ENCODE measurements at regions not wholly inside any gene's neighbourhood (a gene's known extent, or its start where the extent isn't known, plus 50 kb on each side); places are given as distances from the start of the nearest gene placed in this dataset.
"Not testable (repeated sequence)": the region's sequence is repeated elsewhere in the genome, so short reads cannot be mapped to it uniquely, and the experiment has no call there.

DNA sequence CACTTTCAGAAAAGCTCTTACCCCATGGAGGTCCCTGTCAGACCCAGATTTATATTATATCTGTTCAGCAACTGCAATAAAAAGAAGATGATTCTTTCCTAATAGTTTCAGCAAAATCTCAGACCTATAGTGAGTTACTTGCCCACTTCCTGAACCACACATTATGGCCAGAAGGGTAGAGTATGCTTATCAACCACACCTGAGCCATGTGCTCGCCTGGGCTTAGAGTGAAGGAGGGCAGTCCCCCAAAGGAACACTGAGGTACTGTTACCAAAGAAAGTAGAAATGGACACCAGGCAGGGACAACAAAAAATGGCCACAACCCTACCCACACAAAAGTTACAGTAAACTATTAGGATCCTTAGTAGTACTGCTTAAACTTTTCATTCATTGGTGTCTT lies 128.7 kb downstream of the ZNF608 start:
- DNase-seq (no peak), ATAC-seq (no peak)
- Mint-ChIP-seq H3K36me3 (ENCODE audit: low read depth) (no peaks in the 10 kb centered on the region), H3K27me3 (peaks cover 7% of the 10 kb centered on the region), H3K4me1 (ENCODE audit: low read depth) (no peaks in the 10 kb centered on the region), H3K9me3 (no peaks in the 10 kb centered on the region), H3K27ac (no peak overlapping the region), H3K4me3 (no peak overlapping the region)
- TF ChIP-seq, protein P1, sequence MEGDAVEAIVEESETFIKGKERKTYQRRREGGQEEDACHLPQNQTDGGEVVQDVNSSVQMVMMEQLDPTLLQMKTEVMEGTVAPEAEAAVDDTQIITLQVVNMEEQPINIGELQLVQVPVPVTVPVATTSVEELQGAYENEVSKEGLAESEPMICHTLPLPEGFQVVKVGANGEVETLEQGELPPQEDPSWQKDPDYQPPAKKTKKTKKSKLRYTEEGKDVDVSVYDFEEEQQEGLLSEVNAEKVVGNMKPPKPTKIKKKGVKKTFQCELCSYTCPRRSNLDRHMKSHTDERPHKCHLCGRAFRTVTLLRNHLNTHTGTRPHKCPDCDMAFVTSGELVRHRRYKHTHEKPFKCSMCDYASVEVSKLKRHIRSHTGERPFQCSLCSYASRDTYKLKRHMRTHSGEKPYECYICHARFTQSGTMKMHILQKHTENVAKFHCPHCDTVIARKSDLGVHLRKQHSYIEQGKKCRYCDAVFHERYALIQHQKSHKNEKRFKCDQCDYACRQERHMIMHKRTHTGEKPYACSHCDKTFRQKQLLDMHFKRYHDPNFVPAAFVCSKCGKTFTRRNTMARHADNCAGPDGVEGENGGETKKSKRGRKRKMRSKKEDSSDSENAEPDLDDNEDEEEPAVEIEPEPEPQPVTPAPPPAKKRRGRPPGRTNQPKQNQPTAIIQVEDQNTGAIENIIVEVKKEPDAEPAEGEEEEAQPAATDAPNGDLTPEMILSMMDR (IDR thresholded peaks at IDR 0.05) = no peak
- ChIA-PET CTCF (no interaction called here), POLR2A (no interaction called here)
- intact Hi-C loops (cut with micrococcal nuclease) = no loop called here

DNA sequence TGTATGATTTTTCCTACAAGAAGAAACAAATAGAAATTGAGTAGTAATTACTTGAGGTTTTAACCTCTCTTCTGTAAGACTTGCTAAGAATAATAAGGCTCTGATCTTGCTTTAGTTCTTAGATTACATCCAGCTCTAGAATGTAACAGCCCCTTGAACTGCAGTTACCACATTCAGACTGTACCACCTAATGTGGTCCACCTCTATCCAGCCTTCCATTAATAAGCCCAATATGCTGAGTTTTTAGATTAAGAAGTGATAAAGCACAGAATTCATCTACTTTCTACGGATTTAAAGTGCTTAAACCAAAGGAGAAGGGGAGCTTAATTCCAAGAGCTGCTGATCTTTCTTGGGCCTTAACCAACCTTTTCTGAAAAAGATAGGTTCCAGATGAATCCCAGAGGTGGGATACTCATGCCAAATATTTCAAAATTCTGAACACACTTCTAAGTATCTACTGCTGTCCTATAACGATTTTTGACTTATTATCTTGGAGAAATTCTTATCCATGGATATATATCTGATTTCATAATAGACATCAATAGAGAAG lies 131.5 kb downstream of the ZNF608 start:
- ChIA-PET CTCF (no interaction called here), POLR2A (interaction anchor here (0.7 kb wide), 1 partner anchor 563 kb away, joined by 3 read pairs; no protein-coding TSS in a partner anchor)
- ATAC-seq (no peak), DNase-seq (no peak)
- Mint-ChIP-seq H3K4me3 (no peak overlapping the region), H3K4me1 (ENCODE audit: low read depth) (no peaks in the 10 kb centered on the region), H3K27me3 (peaks cover 9% of the 10 kb centered on the region), H3K36me3 (ENCODE audit: low read depth) (no peaks in the 10 kb centered on the region), H3K27ac (no peak overlapping the region), H3K9me3 (no peaks in the 10 kb centered on the region)
- TF ChIP-seq, protein P1 (IDR thresholded peaks at IDR 0.05) = no peak
- intact Hi-C loops (cut with micrococcal nuclease) = no loop called here

DNA sequence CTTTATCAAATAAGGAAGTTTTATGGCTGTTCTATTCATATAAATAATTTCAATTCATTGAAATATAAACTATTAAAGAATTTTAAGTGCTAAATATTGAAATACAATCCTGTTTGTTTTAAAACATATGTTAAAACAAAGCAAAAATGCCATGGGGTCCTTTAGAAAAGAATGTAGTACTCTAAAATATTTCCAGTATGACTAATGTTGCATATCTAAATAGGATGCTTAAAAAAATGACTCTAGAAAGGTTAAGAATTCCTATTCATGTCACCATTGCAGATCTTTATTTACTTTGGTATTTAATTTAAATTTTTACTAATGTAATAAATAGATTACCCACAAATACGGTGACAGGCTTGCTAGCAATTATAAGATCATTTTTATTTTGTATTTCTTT lies 132.3 kb downstream of the ZNF608 start:
- no peak for ATAC-seq
- Mint-ChIP-seq H3K4me1 (ENCODE audit: low read depth) (no peaks in the 10 kb centered on the region), H3K27me3 (peaks cover 11% of the 10 kb centered on the region), H3K36me3 (ENCODE audit: low read depth) (no peaks in the 10 kb centered on the region), H3K27ac (no peak overlapping the region), H3K9me3 (no peaks in the 10 kb centered on the region), H3K4me3 (no peak overlapping the region)
- TF ChIP-seq, protein P1 (IDR thresholded peaks at IDR 0.05) = no peak
- intact Hi-C loops (cut with micrococcal nuclease) = no loop called here
- ChIA-PET CTCF (no interaction called here), POLR2A (interaction anchor here (0.7 kb wide), 1 partner anchor 562 kb away, joined by 3 read pairs; no protein-coding TSS in a partner anchor)
- DNase-seq = no peak

DNA sequence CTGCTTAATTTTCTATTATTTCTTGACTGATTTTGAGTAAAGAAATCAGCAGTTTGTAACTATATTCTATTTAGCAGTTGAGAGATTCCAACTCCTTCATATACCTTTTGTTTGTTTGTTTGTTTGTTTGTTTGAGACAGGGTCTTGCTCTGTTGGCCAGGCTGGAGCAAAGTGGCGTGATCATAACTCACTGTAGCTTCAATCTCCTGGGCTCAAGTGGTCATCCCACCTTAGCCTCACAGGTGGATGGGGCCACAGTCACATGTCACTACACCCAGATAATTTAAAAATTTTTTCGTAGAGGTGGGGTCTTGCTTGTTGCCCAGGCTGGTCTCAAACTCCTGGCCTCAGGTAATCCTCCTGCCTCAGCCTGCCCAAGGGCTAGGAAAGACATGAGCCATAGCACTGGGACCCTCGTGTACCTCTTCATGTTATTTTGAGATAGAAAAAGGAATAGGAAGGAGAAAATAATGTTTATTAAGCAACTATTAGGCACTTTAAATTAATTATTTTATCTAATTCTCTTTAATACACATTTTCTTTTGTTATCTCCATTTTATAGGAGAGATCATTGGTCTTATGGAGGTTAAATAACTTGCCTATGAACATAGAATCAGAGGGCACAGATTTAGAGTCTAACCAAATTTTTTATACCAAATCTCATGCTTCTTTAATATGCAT lies 133.0 kb downstream of the ZNF608 start:
- Mint-ChIP-seq H3K4me3 (no peak overlapping the region), H3K4me1 (ENCODE audit: low read depth) (no peaks in the 10 kb centered on the region), H3K36me3 (ENCODE audit: low read depth) (no peaks in the 10 kb centered on the region), H3K9me3 (no peaks in the 10 kb centered on the region), H3K27me3 (peaks cover 8% of the 10 kb centered on the region), H3K27ac (no peak overlapping the region)
- TF ChIP-seq, protein P1 (IDR thresholded peaks at IDR 0.05) = no peak
- no peak for ATAC-seq
- no peak for DNase-seq
- ChIA-PET POLR2A (no interaction called here), CTCF (no interaction called here)
- intact Hi-C loops (cut with micrococcal nuclease) = no loop called here

DNA sequence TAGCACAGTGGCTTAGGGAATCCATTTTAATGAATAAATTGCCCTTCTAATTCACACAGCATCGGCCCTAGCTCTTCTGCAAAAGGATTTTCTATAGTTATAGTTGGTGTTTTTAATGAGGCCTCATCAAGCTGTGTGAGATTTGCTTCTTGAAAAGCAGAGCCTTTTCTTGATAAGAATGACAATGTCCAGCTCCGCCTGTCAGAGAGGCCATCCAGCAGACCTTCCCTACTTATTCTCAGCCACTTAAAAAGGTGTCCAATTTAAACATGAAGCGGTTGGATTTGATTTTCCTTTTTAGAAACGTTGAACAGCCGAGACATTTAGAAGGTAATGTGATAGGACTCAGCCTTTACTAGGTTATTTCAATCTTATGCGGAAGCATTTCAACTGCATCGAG lies 134.4 kb downstream of the ZNF608 start:
- Mint-ChIP-seq H3K27ac (no peak overlapping the region), H3K27me3 (peaks cover 7% of the 10 kb centered on the region), H3K4me1 (ENCODE audit: low read depth) (no peaks in the 10 kb centered on the region), H3K36me3 (ENCODE audit: low read depth) (no peaks in the 10 kb centered on the region), H3K9me3 (no peaks in the 10 kb centered on the region), H3K4me3 (no peak overlapping the region)
- ATAC-seq (no peak), DNase-seq (no peak)
- CTCF ChIA-PET = no interaction called here
- TF ChIP-seq, protein P1 (IDR thresholded peaks at IDR 0.05) = no peak
- POLR2A ChIA-PET = no interaction called here
- intact Hi-C loops (cut with micrococcal nuclease) = no loop called here

DNA sequence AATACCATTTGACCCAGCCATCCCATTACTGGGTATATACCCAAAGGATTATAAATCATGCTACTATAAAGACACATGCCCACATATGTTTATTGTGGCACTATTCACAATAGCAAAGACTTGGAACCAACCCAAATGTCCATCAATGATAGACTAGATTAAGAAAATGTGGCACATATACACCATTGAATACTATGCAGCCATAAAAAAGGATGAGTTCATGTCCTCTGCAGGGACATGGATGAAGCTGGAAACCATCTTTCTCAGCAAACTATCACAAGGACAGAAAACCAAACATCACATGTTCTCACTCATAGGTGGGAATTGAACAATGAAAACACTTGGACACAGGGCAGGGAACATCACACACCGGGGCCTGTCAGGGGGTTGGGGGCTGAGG lies 135.2 kb downstream of the ZNF608 start:
- H3K9me3 Mint-ChIP-seq; H3K4me1 Mint-ChIP-seq (ENCODE audit: low read depth); H3K27ac Mint-ChIP-seq; H3K36me3 Mint-ChIP-seq (ENCODE audit: low read depth); CTCF ChIA-PET; intact Hi-C loops (cut with micrococcal nuclease); H3K4me3 Mint-ChIP-seq; H3K27me3 Mint-ChIP-seq; ATAC-seq; DNase-seq; POLR2A ChIA-PET: not testable (repeated sequence)

DNA sequence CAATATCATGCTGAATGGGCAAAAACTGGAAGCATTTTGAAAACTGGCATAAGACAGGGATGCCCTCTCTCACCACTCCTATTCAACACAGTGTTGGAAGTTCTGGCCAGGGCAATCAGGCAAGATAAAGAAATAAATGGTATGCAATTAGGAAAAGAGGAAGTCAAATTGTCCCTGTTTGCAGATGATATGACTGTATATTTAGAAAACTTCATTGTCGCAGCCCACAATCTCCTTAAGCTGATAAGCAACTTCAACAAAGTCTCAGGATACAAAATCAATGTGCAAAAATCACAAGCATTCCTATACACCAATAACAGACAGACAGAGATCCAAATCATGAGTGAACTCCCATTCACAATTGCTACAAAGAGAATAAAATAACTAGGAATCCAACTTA lies 136.8 kb downstream of the ZNF608 start:
- H3K27ac Mint-ChIP-seq; POLR2A ChIA-PET; H3K36me3 Mint-ChIP-seq (ENCODE audit: low read depth); intact Hi-C loops (cut with micrococcal nuclease); DNase-seq; H3K9me3 Mint-ChIP-seq; H3K4me1 Mint-ChIP-seq (ENCODE audit: low read depth); CTCF ChIA-PET; ATAC-seq; H3K27me3 Mint-ChIP-seq; H3K4me3 Mint-ChIP-seq: not testable (repeated sequence)
